MM.1S (cell line): ENCODE measurements at regions not wholly inside any gene's neighbourhood (a gene's known extent, or its start where the extent isn't known, plus 50 kb on each side); places are given as distances from the start of the nearest gene placed in this dataset.

Source experiments
- CTCF ChIP-seq: fragments of 300-600 bp; sonication (generic); IDR thresholded peaks from 2 replicates; pipeline ENCODE4 v1.5.1; 2016; ENCODE audit warnings: antibody characterized with exemption, low read length, mixed read lengths
- EZH2 ChIP-seq: fragments of 300-600 bp; sonication (generic); optimal IDR thresholded peaks from 2 replicates; pipeline ENCODE3; 2017; ENCODE audit warnings: low read depth, mild to moderate bottlenecking, antibody characterized with exemption, low read length, mixed read lengths

GRCh38 chr7:125567686-125568085 is 638.1 kb upstream of the POT1 start:
- TF ChIP-seq CTCF: no peak
- TF ChIP-seq EZH2: no peak
